PC-9 (cell line): ENCODE measurements at regions not wholly inside any gene's neighbourhood (a gene's known extent, or its start where the extent isn't known, plus 50 kb on each side); places are given as distances from the start of the nearest gene placed in this dataset.

Experiments used
- BruUV-seq: library from RNA; stranded (reverse); fragments of 400-500 nt; replicated peaks from 2 replicates; lab custom pipeline; 2021; lab: Mats Ljungman, UMichigan
- CTCF ChIA-PET: fragments of 300-600 bp; sonication (Branson Sonifier 250); formaldehyde crosslinking; loops from one replicate; lab custom pipeline; 2022; ENCODE audit warnings: antibody characterized with exemption; lab: Charles Lee
- POLR2A ChIA-PET: fragments of 300-600 bp; sonication (Branson Sonifier 250); formaldehyde crosslinking; loops from one replicate; lab custom pipeline; 2022; ENCODE audit warnings: antibody characterized with exemption; ENCODE audit not compliant: unreplicated experiment; lab: Charles Lee
- DNase-seq, 2 experiments: peaks; one replicate each; pipeline versions ENCODE4 v3.0.0 to v3.0.0-alpha.2; 2015 to 2022; ENCODE audit warnings: mixed read lengths in 1 of 2
- H2AFZ ChIP-seq: fragments of 200-600 bp; sonication (generic); 2 replicates; pipeline ENCODE4 v1.8.1; 2017; ENCODE audit warnings: antibody characterized with exemption
- H3F3A ChIP-seq: fragments of 200-600 bp; sonication (generic); 2 replicates; pipeline ENCODE4 v1.8.1; 2017; ENCODE audit warnings: antibody characterized with exemption, mild to moderate bottlenecking, low read depth; ENCODE audit not compliant: insufficient read depth
- H3K27ac ChIP-seq: fragments of 200-600 bp; sonication (generic); 2 replicates; pipeline ENCODE4 v1.6.1; 2016; ENCODE audit warnings: mixed run types
- H3K27me3 ChIP-seq: fragments of 200-600 bp; sonication (generic); 2 replicates; pipeline ENCODE4 v1.6.1; 2016; ENCODE audit warnings: low read depth, mixed run types; ENCODE audit not compliant: insufficient read depth
- H3K36me3 ChIP-seq: fragments of 200-600 bp; sonication (generic); 2 replicates; pipeline ENCODE4 v1.6.1; 2016; ENCODE audit warnings: low read depth, mixed run types
- H3K4me1 ChIP-seq: fragments of 200-600 bp; sonication (generic); replicated peaks from 2 replicates; pipeline ENCODE4 v1.6.1; 2016; ENCODE audit warnings: mixed run types; ENCODE audit not compliant: insufficient read depth
- H3K4me2 ChIP-seq: fragments of 200-600 bp; sonication (generic); 2 replicates; pipeline ENCODE4 v1.6.1; 2017; ENCODE audit warnings: mixed run types
- H3K4me3 ChIP-seq: fragments of 200-600 bp; sonication (generic); 2 replicates; pipeline ENCODE4 v1.6.1; 2016; ENCODE audit warnings: mixed run types
- H3K79me2 ChIP-seq: fragments of 200-600 bp; sonication (generic); 2 replicates; pipeline ENCODE4 v1.6.1; 2017; ENCODE audit warnings: low read depth, mixed run types
- H3K9me2 ChIP-seq: fragments of 200-600 bp; sonication (generic); 2 replicates; pipeline ENCODE4 v1.8.1; 2017; ENCODE audit warnings: mild to moderate bottlenecking; ENCODE audit not compliant: insufficient read depth
- H3K9me3 ChIP-seq: fragments of 200-600 bp; sonication (generic); 2 replicates; pipeline ENCODE4 v1.8.1; 2016; ENCODE audit warnings: low read depth; ENCODE audit not compliant: insufficient read depth
- H4K20me1 ChIP-seq: fragments of 200-600 bp; sonication (generic); 2 replicates; pipeline ENCODE4 v1.8.1; 2017; ENCODE audit not compliant: insufficient read depth
- EZH2 ChIP-seq: fragments of 200-600 bp; sonication (generic); IDR thresholded peaks from 2 replicates; pipeline ENCODE4 v1.8.0; 2017; ENCODE audit warnings: antibody characterized with exemption, low read depth
- intact Hi-C: fragments of 100-400 bp; cut with micrococcal nuclease; formaldehyde crosslinking; loops from one replicate; pipeline ENCODE4 v1.10.0; 2022; ENCODE audit not compliant: unreplicated experiment
- TF ChIP-seq, protein P1 (sequence below): fragments of 200-600 bp; sonication (generic); conservative IDR thresholded peaks from 2 replicates; pipeline ENCODE4 v1.6.1; 2017; ENCODE audit warnings: mixed run types, antibody characterized with exemption, mild to moderate bottlenecking, moderate library complexity

DNA sequence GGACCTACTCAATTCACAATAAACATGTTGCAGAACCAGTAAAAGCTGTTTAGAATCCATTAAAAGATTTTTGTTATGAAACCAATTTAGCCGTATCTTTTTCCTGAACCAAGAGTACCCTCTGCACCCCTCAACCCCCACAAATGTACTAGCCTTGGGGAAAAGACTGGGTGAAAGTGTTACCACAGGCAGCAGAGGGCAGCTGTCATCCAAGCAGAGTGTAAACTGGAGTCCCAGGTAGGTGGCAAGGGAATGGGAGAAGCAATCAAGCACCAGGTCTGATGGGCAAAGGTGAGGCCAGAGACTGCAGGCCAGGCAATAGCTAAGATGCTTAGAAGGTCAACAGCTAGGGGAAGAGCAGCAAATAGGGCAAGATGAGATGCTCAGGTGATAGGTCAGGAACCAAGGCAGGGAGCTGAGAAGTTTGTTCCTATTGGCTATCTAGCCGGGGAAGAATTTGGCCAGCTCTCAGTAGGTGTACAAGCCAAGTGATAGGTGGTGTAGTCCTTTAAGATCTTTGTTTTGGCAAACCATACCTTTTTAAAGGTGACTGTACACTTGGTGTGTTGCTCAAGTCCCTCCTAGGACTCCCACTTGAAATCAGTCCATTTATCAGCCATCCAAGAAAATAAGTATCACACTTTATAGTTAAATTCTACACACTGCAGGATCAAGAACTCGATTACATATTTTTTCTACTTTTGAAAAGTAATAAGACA, 77.8 kb upstream of the CCDC112 start:
- H3F3A ChIP-seq: peaks cover 30% of the 10 kb centered on the region
- no peaks in the 10 kb centered on the region for H3K9me2 ChIP-seq
- H2AFZ ChIP-seq: no peak overlapping the region
- peaks cover 53% of the 10 kb centered on the region for H3K4me1 ChIP-seq
- no peak overlapping the region for H3K4me3 ChIP-seq
- no peaks in the 10 kb centered on the region for H3K79me2 ChIP-seq
- no TSS peak for BruUV-seq
- H3K27me3 ChIP-seq: no peaks in the 10 kb centered on the region
- ChIA-PET CTCF (no interaction called here), POLR2A (no interaction called here)
- intact Hi-C loops: no loop called here
- H3K27ac ChIP-seq: no peak overlapping the region
- no peak for DNase-seq
- H3K9me3 ChIP-seq: no peaks in the 10 kb centered on the region; the same call in 1 of the 2 replicates
- no peak overlapping the region for H3K4me2 ChIP-seq
- no peaks in the 10 kb centered on the region for H4K20me1 ChIP-seq
- H3K36me3 ChIP-seq: no peaks in the 10 kb centered on the region
- TF ChIP-seq EZH2: no peak
- TF ChIP-seq, protein P1, sequence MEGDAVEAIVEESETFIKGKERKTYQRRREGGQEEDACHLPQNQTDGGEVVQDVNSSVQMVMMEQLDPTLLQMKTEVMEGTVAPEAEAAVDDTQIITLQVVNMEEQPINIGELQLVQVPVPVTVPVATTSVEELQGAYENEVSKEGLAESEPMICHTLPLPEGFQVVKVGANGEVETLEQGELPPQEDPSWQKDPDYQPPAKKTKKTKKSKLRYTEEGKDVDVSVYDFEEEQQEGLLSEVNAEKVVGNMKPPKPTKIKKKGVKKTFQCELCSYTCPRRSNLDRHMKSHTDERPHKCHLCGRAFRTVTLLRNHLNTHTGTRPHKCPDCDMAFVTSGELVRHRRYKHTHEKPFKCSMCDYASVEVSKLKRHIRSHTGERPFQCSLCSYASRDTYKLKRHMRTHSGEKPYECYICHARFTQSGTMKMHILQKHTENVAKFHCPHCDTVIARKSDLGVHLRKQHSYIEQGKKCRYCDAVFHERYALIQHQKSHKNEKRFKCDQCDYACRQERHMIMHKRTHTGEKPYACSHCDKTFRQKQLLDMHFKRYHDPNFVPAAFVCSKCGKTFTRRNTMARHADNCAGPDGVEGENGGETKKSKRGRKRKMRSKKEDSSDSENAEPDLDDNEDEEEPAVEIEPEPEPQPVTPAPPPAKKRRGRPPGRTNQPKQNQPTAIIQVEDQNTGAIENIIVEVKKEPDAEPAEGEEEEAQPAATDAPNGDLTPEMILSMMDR: no peak

DNA sequence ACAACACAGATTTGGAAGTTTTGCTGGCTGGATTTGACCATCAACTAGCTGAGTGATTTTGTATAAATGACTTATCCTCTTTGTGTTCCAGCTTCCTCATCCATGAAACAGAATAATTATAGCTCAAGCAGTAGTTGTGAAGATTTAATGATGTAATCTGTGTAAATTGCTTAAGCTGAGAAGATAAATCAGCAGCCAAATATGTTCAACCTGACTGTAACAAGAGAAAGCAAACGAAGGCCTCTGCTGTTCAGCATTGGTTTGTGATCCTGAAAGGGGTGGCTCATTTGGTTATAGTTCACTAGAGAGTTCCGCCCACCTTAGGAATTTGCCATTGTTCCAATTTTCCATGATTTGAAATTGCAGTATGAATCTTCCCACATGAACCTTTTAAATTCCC, 75.7 kb upstream of the CCDC112 start:
- no peaks in the 10 kb centered on the region for H3K27me3 ChIP-seq
- H3F3A ChIP-seq: peaks cover 19% of the 10 kb centered on the region
- H3K9me2 ChIP-seq: no peaks in the 10 kb centered on the region
- H3K79me2 ChIP-seq: no peaks in the 10 kb centered on the region
- peaks cover 34% of the 10 kb centered on the region for H3K4me1 ChIP-seq
- peak in 1 of 2 experiments; percentile 92 for DNase-seq
- no peaks in the 10 kb centered on the region; the same call in 1 of the 2 replicates for H3K9me3 ChIP-seq
- no TSS peak for BruUV-seq
- peak overlapping the region; percentile 36; the same call in 1 of the 2 replicates for H3K4me2 ChIP-seq
- TF ChIP-seq EZH2: no peak
- TF ChIP-seq, protein P1: no peak
- no peaks in the 10 kb centered on the region for H3K36me3 ChIP-seq
- H3K27ac ChIP-seq: peak overlapping the region; percentile 85
- H4K20me1 ChIP-seq: no peaks in the 10 kb centered on the region
- intact Hi-C loops: no loop called here
- no peak overlapping the region for H3K4me3 ChIP-seq
- CTCF ChIA-PET: no interaction called here
- no peak overlapping the region for H2AFZ ChIP-seq
- POLR2A ChIA-PET: no interaction called here

DNA sequence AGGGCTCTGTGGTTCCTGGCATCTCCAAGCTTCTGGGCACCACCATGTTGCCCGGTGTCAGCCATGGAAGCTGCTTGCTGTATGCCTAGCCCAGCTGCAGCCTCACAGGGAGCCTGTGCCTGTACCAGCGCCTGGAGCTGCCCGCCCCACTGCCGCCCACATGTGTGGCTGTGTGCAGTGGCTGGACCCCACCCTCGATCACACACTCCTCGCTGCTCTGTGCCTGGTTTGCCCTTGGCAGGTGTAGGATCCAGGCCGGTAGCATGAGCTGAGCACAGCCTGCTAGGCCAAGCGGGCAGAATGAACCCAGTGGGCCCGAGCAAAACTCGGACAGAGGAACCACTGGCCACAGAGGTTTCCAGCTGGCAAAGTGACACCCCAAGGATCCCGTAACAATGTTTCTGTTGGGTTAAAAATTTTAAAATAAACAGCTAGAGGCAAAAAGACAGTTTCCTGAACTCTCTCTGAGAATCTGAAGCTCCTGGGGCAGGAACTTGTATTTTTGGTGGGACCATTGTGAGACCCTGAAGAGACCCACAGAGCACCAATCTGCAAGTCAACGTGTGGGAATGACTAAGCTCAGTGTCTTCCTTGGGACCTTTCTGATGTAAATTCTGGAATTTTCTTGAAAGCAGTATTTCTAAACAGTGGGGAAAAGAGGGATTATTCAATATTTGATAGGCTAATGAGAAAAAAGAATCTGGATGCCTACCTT, 73.1 kb upstream of the CCDC112 start:
- Histone ChIP-seq H3K4me1 (peaks cover 40% of the 10 kb centered on the region), H3F3A (peaks cover 33% of the 10 kb centered on the region), H3K27me3 (no peaks in the 10 kb centered on the region), H3K9me3 (no peaks in the 10 kb centered on the region; the same call in 1 of the 2 replicates), H4K20me1 (no peaks in the 10 kb centered on the region), H2AFZ (no peak overlapping the region), H3K4me3 (no peak overlapping the region), H3K27ac (no peak overlapping the region), H3K4me2 (no peak overlapping the region), H3K79me2 (no peaks in the 10 kb centered on the region), H3K36me3 (no peaks in the 10 kb centered on the region), H3K9me2 (no peaks in the 10 kb centered on the region)
- POLR2A ChIA-PET: interaction anchor here (0.7 kb wide), 1 partner anchor 23 kb away, joined by 3 read pairs; no protein-coding TSS in a partner anchor
- DNase-seq: no peak
- TF ChIP-seq, protein P1: no peak
- TF ChIP-seq EZH2: no peak
- intact Hi-C loops: loop anchor here (5.0 kb wide), 2 partner anchors 47 to 53 kb away; no protein-coding TSS in a partner anchor
- no TSS peak for BruUV-seq
- CTCF ChIA-PET: interaction anchor here (0.6 kb wide), 1 partner anchor 205 kb away, joined by 7 read pairs; no protein-coding TSS in a partner anchor
